C4-2B (cell line): ENCODE measurements at regions not wholly inside any gene's neighbourhood (a gene's known extent, or its start where the extent isn't known, plus 50 kb on each side); places are given as distances from the start of the nearest gene placed in this dataset.

Experiments used
- H3K27ac ChIP-seq: fragments of 450-650 bp; 2 replicates; pipeline ENCODE4 v1.5.1; 2017
- ZFX ChIP-seq: fragments of 450-650 bp; IDR thresholded peaks from 2 replicates; pipeline ENCODE4 v1.6.1; 2017
- TF ChIP-seq, protein P1 (sequence below): fragments of 450-650 bp; conservative IDR thresholded peaks from 2 replicates; pipeline ENCODE4 v1.5.1; 2017; ENCODE audit warnings: mild to moderate bottlenecking

DNA sequence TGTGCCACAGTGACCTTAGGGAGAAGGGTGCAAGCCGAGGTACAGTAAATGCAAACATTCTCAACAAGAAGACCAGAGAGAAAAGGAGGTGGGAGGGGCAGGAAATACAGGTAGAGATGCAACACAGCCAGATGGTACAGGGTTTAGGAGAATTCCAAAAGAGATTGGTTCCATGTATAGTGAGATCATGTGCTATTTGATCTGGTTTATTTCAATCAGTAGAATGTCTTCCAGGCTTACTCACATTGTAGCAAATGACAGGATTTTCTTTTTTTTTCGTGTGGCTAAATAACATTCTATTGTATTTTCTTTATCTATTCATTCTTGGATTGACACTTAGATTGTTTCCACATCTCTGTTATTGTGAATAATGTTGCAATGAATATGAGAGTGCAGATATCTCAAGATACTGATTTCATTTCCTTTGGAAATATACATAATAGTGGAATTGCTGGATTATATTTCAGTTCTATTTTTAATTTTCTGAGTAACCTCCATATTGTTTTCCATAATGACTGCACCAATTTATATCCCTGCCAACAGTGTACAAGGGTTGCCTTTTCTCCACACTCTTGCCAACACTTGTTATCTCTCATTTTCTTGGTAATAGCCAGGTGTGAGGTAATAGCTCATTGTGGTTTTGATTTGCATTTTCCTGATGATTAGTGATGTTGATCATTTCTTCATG is 107.8 kb upstream of the GAS1 start:
- TF ChIP-seq, protein P1, sequence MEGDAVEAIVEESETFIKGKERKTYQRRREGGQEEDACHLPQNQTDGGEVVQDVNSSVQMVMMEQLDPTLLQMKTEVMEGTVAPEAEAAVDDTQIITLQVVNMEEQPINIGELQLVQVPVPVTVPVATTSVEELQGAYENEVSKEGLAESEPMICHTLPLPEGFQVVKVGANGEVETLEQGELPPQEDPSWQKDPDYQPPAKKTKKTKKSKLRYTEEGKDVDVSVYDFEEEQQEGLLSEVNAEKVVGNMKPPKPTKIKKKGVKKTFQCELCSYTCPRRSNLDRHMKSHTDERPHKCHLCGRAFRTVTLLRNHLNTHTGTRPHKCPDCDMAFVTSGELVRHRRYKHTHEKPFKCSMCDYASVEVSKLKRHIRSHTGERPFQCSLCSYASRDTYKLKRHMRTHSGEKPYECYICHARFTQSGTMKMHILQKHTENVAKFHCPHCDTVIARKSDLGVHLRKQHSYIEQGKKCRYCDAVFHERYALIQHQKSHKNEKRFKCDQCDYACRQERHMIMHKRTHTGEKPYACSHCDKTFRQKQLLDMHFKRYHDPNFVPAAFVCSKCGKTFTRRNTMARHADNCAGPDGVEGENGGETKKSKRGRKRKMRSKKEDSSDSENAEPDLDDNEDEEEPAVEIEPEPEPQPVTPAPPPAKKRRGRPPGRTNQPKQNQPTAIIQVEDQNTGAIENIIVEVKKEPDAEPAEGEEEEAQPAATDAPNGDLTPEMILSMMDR = no peak
- TF ChIP-seq ZFX = no peak
- no peak overlapping the region for H3K27ac ChIP-seq

- TF ChIP-seq, protein P1 = no peak
- TF ChIP-seq ZFX = no peak
- no peak overlapping the region for H3K27ac ChIP-seq
These were observed 112.5 kb upstream of the GAS1 start for GRCh38 chr9:87059772-87060171.

GRCh38 chr9:87062746-87063145 is 115.4 kb upstream of the GAS1 start:
- no peak for TF ChIP-seq ZFX
- TF ChIP-seq, protein P1 = no peak
- no peak overlapping the region for H3K27ac ChIP-seq

- TF ChIP-seq ZFX = no peak
- TF ChIP-seq, protein P1 = no peak
- H3K27ac ChIP-seq = no peak overlapping the region
These were observed 115.9 kb upstream of the GAS1 start for GRCh38 chr9:87063246-87063645.

DNA sequence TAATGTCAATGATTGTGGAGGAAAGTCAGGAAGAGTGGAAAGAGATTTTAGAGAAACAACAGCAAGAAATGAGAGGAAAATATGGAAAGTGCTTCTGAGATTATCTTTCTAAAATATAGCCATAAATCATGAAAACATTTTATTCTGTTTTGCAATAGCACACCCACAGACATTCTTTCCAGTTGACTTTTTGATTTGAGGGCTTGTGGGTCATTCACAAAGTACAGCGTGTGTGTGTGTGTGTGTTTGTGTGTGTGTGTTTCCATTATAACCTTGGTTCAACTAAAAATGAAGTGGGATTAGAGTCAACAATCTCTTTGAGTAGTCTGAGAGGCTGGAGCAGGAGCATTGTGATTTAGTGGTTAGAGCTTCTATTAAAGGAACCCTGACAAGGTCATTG is 116.6 kb upstream of the GAS1 start:
- TF ChIP-seq, protein P1 = no peak
- TF ChIP-seq ZFX = no peak
- H3K27ac ChIP-seq = no peak overlapping the region

DNA sequence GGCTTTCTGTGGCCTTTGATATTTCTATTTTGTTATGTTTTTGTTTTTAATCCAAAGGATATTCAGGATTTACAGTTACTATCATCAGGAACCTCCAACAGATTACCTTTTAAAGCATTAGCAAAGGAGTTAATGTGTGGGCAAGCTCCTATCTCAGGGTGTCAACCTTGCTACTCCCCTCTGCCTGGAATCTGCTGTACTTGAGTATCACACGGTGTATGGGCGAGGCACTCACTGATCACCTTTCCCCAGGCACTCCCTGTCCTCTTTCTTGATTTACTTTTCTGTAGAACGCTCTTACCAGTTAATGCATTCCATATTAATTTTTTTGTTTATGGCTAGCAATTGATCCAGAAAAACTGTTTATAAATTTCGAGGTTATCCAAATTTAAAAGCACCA is 117.0 kb upstream of the GAS1 start:
- no peak for TF ChIP-seq ZFX
- TF ChIP-seq, protein P1 = no peak
- H3K27ac ChIP-seq = no peak overlapping the region

- TF ChIP-seq ZFX = no peak
- TF ChIP-seq, protein P1 = no peak
- no peak overlapping the region for H3K27ac ChIP-seq
These were observed 118.7 kb upstream of the GAS1 start for GRCh38 chr9:87065981-87066380.
